Upper lobe of left lung (tissue), 4 donors: ENCODE measurements at regions not wholly inside any gene's neighbourhood (a gene's known extent, or its start where the extent isn't known, plus 50 kb on each side); places are given as distances from the start of the nearest gene placed in this dataset.

Experiments used
- CTCF ChIP-seq, 6 experiments: fragments of 450-650 bp in 4 of 6; fragments of 200-600 bp in 2 of 6; sonication (generic) in 2 of 6; IDR thresholded peaks; one replicate each; pipeline ENCODE4 v1.5.1; 2016 to 2019; ENCODE audit warnings: antibody characterized with exemption in 6 of 6
- POLR2A ChIP-seq, 4 donors: fragments of 450-650 bp; IDR thresholded peaks; one replicate each; pipeline ENCODE4 v1.5.1; 2016 to 2017; ENCODE audit warnings: antibody characterized with exemption in 4 of 4, mild to moderate bottlenecking in 2 of 4
- POLR2AphosphoS5 ChIP-seq, 2 donors: sonication (generic); formaldehyde crosslinking; IDR thresholded peaks; one replicate each; pipeline ENCODE4 v1.5.1; 2017; ENCODE audit warnings: antibody characterized with exemption in 2 of 2

DNA sequence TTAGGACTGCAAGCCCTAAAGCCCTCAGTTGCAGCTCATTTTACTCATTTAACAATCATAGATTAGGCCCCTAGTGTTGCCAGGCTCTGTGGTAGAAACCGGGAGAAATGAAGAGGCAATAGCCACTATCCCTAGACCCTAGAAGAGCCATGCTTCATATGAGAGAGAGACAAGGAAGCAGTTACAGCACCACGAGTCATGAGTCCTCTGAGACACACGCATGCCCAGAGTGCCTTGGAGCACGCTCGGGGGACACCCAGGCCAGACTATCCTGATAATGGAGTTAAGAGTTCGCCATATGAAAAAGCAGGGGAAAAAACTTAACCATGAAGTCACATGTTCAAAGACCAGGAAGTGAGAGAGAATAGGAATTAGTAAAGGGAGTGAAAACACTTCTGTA is 321.5 kb upstream of the PKDCC start:
- TF ChIP-seq CTCF (IDR thresholded peaks at IDR 0.05) (no peak), POLR2A (IDR thresholded peaks at IDR 0.05) (no peak), POLR2AphosphoS5 (IDR thresholded peaks at IDR 0.05) (no peak)
